B cell (primary cell): ENCODE measurements at regions not wholly inside any gene's neighbourhood (a gene's known extent, or its start where the extent isn't known, plus 50 kb on each side); places are given as distances from the start of the nearest gene placed in this dataset.

ENCODE experiments used
- CTCF ChIP-seq: fragments of 200-600 bp; IDR thresholded peaks from one replicate; pipeline ENCODE4 v1.8.0; 2022; ENCODE audit warnings: antibody characterized with exemption, mild to moderate bottlenecking
- EZH2 ChIP-seq: IDR thresholded peaks from 2 replicates; pipeline ENCODE4 v1.6.1; 2012; ENCODE audit warnings: borderline replicate concordance, low read depth, mild to moderate bottlenecking, moderate library complexity, low read length; ENCODE audit not compliant: insufficient read depth, poor library complexity, severe bottlenecking

DNA sequence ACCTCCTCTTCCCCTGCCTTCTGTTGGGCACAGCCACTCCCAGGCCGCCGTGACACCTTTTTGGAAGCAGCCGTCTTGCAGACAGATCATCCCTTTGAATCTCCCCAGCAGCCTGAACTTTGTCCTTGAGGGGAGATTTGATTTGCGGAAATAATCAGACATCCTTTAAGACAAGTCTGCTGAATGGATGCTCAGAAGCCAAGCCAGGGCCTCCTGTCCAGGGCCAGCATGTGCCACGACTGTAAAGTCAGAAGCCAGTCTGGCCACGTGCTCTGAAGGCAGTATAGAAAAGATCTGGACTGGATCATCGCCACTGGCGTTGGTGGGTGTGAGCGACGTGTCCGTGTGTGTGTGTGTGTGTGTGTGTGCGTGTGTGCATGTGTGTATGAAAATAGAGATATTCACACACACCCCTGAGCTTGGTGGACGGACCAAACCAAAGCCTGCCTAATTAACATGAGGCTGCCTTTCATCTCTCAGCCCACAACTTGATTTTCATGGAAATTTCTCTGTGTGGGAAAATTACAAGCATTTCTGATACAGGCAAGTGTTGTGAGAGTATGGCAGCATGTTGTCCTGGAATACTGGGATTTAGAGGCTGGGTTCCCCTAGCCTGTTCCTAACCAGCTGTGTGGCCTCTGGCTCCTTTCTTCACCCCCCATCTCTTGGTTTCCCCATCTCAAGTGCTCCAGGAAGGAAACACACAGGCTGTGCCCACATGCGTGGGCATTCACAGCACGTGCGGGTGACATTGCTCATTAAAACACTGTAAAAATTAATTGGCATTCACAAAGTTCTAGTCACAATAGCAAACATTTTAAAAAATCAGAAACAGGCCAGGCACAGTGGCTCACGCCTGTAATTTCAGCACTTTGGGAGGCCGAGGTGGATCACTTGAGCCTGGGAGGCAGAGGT, 61.8 kb upstream of the WNT7B start:
- TF ChIP-seq CTCF (no peak), EZH2 (no peak)
